ENCODE measurements at regions not wholly inside any gene's neighbourhood (a gene's known extent, or its start where the extent isn't known, plus 50 kb on each side); places are given as distances from the start of the nearest gene placed in this dataset.

GRCh38 chr12:108009442-108010070 is 119.5 kb upstream of the WSCD2 start:
- TF ChIP-seq, protein P1, sequence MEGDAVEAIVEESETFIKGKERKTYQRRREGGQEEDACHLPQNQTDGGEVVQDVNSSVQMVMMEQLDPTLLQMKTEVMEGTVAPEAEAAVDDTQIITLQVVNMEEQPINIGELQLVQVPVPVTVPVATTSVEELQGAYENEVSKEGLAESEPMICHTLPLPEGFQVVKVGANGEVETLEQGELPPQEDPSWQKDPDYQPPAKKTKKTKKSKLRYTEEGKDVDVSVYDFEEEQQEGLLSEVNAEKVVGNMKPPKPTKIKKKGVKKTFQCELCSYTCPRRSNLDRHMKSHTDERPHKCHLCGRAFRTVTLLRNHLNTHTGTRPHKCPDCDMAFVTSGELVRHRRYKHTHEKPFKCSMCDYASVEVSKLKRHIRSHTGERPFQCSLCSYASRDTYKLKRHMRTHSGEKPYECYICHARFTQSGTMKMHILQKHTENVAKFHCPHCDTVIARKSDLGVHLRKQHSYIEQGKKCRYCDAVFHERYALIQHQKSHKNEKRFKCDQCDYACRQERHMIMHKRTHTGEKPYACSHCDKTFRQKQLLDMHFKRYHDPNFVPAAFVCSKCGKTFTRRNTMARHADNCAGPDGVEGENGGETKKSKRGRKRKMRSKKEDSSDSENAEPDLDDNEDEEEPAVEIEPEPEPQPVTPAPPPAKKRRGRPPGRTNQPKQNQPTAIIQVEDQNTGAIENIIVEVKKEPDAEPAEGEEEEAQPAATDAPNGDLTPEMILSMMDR (IDR thresholded peaks at IDR 0.05 in 4 of 5, conservative IDR thresholded peaks at IDR 0.05 in 1 of 5), result no peak
- TF ChIP-seq POLR2A (IDR thresholded peaks at IDR 0.05), result no peak

Data from gastrocnemius medialis (tissue), 4 donors.